ENCODE measurements at regions not wholly inside any gene's neighbourhood (a gene's known extent, or its start where the extent isn't known, plus 50 kb on each side); places are given as distances from the start of the nearest gene placed in this dataset.

DNA sequence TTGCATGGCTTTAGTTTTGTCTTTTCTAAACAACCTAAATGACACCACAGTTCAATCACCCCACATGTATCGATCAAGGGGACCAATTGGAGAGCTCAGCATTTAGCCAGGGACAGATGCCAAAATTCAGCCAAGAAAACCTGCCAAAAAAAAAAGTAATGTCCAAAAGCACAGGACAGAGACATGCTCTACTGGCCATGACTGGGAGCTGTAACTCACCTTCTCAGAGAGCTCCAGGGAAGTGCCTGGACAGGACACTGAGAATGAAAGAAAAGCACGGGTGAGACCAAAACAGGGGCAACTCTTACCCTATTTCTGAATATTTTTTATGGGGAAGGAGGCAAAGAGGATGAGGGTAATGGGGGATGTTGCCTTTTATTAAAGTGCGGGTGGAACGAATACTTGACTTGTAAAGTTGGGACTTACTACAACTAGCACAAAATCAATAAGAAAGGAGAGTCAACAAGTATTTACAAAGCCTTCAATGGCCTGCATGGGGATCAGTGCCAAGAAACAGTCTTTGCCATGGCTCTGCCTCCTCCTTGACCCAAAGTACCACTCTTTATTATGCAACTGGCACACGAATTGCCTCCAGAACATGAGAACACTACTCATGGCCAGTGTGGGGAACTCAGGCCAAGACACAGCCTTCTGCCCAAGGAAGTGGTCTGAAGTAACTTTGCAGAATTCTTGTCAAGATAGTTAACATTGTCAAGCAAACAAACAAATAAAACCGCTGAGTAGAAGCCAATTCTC, 72.9 kb upstream of the HK2 start:
- peak; percentile 27 to 77 for DNase-seq

DNA sequence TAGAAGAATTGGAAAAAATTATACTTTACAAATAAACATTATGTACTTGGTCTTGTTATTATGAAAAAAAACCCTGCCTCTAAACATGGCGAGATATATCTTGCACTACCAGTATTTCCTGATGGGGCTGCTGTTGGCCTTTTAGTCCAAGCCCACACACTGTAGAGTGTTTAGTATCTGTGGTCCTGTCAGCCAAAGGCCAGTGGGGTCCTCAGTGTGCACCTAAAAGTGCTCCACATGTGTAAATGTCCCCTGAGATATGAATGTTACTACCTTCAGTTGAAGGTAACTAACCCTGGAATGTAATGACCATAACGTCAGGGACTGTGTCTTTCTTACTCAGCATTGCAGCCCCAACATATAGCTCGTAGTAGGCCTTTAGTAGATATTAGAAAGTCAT, 71.1 kb upstream of the HK2 start:
- DNase-seq, result peak in 1 of 2 donors; percentile 20

GRCh38 chr2:74763962-74764428, 69.9 kb upstream of the HK2 start:
- no peak for DNase-seq

DNA sequence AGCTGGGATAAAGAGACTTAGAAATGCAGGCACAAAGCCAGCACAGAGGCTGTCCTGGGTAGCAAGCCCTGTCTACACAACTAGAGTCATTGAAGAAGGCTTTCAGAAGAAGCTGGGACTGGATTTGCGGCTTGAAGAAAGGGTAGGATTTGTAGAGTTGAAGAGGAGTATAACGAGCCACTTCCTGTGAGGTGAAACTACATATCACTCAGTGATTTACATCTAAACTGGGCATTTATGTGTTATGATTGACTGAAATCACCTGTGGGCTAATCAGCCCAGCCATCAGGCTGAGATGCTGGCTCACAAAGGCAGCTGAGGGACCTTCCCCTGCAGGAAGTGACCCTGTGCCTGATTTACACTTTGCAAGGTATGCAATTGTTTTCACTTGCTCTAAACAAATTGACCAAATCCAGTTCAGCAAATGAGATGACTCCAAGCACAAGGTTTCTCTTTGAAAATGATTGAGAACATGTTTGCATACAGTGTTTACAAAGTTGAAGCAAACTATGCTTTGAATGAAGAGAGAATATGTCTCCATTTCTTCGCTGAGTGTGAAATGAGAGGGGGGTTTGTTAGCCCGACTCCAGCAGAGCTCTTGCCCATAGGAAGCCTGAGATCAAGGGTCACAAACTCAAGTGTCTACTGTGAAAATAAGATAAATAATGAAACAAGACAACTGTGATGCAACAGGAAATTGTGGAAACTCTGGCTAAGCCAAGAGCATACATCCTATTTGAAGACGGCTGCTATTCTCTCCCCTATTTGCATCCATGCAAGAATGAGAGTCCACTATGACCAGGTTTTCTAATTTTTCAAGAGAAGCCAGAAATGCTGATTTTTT, 69.3 kb upstream of the HK2 start:
- DNase-seq, result peak; percentile 62 to 72

DNA sequence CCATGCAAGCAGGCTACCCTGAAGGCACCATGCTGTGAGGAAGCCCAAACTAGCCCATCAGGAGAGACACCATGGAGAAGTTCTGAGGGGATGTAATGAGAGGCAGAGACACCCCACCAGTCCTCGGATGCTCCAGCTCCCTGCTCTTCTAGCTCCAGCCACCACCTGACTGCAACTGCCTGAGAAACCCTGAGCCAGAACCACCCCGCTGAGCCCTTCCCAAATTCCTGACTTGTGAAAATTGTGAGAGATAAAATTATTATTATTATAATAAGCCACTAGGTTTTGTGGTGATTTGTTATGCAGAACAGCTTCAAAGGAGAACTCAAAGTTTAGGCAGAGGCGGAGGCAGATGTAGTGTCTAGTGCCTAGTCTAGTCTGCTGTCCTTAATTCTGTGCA, 67.1 kb upstream of the HK2 start:
- DNase-seq, result no peak

DNA sequence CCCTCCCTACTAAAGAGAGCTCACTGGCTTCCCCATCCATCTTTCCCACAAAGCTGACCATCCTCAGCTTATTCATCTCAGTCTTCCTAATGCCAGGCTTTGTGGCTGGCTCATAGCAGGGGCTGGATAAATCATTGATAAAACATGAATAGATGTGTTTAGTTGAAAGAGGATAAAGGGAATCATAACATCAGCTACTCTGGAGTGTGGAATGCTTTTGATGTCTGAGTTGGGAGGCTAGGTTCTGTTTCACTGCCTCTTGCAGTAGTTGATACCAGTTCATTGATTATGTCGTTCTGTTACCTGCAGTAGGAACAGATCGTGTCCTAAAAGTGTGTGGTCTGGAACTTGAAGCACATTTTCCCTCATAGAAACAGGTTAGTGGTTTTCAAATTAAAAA, 66.3 kb upstream of the HK2 start:
- no peak for DNase-seq

DNA sequence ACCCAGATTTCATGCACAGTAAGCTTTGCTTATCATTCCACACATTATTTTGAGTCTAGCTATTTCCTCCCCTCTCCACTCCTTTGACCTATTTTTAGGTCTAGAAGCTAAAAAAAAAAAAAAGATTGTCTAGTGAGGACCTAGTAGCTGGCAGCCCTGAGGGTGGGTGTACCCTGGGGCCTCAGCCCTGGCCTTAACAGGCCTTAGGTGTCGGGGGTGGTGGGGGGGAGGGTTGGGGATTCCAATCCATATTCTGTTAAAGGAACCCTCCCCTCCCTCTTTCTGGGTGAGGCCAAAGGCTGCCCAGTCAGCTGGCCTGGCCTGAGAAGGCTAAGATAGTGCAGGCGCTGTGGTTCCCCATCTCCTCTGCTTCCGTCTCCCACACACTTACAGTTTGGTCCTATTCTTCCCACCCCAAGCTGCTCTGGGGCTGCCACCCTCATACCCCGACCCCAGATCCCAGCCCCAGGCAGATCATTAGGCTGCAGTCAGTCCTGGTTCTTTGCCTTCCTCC, 65.5 kb upstream of the HK2 start:
- peak; percentile 30 to 45 for DNase-seq

DNA sequence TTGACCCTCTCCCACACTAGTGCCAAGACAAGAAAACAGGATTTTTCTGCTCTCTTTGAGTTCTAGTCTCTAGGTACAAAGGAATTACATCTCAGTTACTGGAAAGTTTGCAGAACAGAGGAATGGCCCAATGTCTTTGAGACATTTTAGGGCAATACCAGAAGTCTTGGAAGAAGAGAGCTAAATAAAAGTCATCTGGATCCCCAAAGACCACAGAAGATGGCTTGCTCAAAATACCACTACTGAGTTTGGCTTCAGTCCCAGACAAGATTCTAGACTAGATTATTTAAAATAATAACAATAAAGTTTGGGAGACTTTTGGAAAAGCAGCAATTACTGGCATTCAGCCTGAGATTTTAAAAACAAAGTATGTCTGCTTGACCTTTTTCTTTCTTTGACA, 61.9 kb upstream of the HK2 start:
- no peak for DNase-seq

DNA sequence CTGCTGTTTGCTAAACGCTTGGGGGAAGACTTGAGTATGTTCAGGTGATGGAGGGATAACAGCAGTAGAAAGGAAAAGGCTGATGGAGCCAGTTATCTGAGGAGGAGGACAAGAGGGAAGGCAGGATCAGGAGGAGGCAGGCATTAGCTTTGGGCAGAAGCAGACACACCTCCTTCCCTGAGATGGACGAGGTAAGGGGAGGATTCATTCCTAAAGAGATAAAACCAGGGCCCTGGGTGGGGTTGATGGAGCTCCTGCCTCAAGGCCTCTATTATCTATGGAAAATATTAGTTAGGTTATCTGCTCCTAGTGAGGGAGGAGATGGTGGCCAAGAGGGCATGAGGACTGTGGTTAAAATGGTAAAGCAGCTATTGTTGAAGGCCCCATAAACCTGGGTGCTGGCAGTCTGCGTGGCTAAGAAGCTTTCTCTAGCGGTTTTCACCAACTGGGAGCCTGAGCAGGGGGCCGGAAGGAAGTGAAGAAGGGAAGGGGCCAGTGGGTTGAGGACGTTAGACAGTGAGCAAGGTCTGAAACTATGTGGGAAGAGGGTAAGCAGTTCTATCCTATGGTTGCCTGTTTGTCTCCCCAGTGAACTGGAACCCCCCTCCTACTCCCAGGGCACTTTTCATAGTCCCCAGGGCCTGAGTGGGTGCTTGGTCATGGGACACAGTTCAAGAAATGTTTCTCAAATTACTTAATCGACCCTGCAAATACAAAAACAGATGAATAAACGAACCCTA, 56.6 kb upstream of the HK2 start:
- DNase-seq, result peak; percentile 49 to 74

DNA sequence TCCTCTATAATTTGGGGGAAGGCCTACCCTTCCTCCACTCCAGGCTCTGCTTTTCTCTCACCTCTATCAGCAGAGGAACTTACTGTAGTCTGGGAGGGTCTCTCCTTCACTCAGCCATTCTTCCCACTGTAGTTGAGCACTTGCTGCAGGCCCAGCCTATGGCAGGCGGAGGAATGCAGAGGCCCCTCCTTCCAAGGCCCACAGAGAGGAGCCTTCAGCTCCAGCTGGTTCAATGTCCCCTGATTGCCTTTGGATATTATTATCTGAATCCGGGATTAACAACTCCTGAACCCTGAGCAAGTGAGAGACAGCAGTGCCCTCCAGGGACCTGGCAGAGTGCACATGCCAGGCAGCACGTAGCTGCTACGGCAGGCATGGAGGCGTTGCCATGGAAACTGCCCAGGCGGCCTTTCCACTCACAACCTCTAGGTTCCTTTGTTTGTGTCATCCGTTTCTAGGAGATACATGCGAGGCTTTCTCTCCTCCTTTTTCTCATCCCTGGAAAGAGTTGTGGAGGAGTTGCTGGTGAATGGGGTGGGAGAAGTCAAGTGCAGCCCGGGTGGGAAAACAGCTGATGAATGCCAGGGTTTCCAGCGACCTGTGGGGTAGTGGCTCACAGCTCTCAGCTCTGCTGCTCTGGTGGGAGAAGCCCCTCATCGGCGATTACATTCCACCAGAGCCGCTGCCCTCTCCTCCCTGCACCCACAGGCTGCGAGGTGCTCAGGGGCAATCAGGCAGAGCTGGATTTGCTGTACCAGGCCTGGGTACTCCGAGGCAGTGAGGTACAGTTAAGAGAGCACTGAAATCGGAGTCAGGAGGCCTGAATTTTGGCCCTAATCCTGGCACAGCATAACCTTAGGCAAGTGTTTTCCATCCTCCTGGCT, 55.3 kb upstream of the HK2 start:
- DNase-seq, result no peak

DNA sequence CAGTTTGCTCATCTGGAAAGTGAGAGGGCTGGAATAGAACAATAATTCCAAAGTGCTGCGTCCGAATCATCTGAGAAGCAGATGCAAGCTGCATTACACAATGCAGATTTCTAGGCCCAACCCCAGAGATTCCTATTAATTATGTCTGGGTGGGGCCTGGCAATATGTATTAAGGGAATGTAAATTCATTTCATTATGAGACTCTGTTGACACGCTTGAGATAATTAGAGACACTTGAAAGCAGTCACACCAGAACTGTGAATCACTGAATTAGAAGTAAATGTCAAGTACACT, 54.7 kb upstream of the HK2 start:
- no peak for DNase-seq

GRCh38 chr2:74779587-74780135, 54.3 kb upstream of the HK2 start:
- no peak for DNase-seq
